CD4-positive, alpha-beta T cell treated with Interleukin-15 for 4 hours (primary cell): ENCODE measurements at regions not wholly inside any gene's neighbourhood (a gene's known extent, or its start where the extent isn't known, plus 50 kb on each side); places are given as distances from the start of the nearest gene placed in this dataset.

ENCODE experiments used
- DNase-seq: peaks from one replicate; pipeline ENCODE4 v3.0.0-alpha.2; 2020; ENCODE audit warnings: low spot score

- no peak for DNase-seq
These were observed 286.2 kb upstream of the UMPS start for GRCh38 chr3:124444075-124444474.

- DNase-seq = no peak
These were observed 285.4 kb upstream of the UMPS start for GRCh38 chr3:124444896-124445295.

GRCh38 chr3:124447845-124448244 lies 282.4 kb upstream of the UMPS start:
- no peak for DNase-seq

- DNase-seq = no peak
These were observed 281.3 kb upstream of the UMPS start for GRCh38 chr3:124448954-124449353.

- no peak for DNase-seq
These were observed 279.9 kb upstream of the UMPS start for GRCh38 chr3:124450366-124450765.

- no peak for DNase-seq
These were observed 278.5 kb upstream of the UMPS start for GRCh38 chr3:124451630-124452317.

GRCh38 chr3:124453189-124453588 lies 277.1 kb upstream of the UMPS start:
- DNase-seq = no peak

GRCh38 chr3:124455891-124456290 lies 274.4 kb upstream of the UMPS start:
- no peak for DNase-seq

GRCh38 chr3:124456506-124456905 lies 273.7 kb upstream of the UMPS start:
- DNase-seq = no peak

- DNase-seq = no peak
These were observed 270.6 kb upstream of the UMPS start for GRCh38 chr3:124459678-124460077.

- no peak for DNase-seq
These were observed 269.1 kb upstream of the UMPS start for GRCh38 chr3:124461126-124461525.

GRCh38 chr3:124461838-124462632 lies 268.2 kb upstream of the UMPS start:
- no peak for DNase-seq

GRCh38 chr3:124463234-124463633 lies 267.0 kb upstream of the UMPS start:
- no peak for DNase-seq

- DNase-seq = peak; percentile 5
These were observed 262.0 kb upstream of the UMPS start for GRCh38 chr3:124467980-124468902.

GRCh38 chr3:124469555-124469954 lies 260.7 kb upstream of the UMPS start:
- DNase-seq = no peak

- no peak for DNase-seq
These were observed 251.4 kb upstream of the UMPS start for GRCh38 chr3:124478830-124479229.

GRCh38 chr3:124483915-124484470 lies 246.3 kb upstream of the UMPS start:
- DNase-seq = no peak

- DNase-seq = no peak
These were observed 243.9 kb upstream of the UMPS start for GRCh38 chr3:124486324-124486723.

GRCh38 chr3:124489506-124489905 lies 240.7 kb upstream of the UMPS start:
- no peak for DNase-seq

GRCh38 chr3:124491098-124491497 lies 239.2 kb upstream of the UMPS start:
- DNase-seq = no peak

GRCh38 chr3:124491875-124492274 lies 238.4 kb upstream of the UMPS start:
- DNase-seq = no peak

- no peak for DNase-seq
These were observed 237.4 kb upstream of the UMPS start for GRCh38 chr3:124492824-124493223.
